ENCODE measurements at regions not wholly inside any gene's neighbourhood (a gene's known extent, or its start where the extent isn't known, plus 50 kb on each side); places are given as distances from the start of the nearest gene placed in this dataset.

DNA sequence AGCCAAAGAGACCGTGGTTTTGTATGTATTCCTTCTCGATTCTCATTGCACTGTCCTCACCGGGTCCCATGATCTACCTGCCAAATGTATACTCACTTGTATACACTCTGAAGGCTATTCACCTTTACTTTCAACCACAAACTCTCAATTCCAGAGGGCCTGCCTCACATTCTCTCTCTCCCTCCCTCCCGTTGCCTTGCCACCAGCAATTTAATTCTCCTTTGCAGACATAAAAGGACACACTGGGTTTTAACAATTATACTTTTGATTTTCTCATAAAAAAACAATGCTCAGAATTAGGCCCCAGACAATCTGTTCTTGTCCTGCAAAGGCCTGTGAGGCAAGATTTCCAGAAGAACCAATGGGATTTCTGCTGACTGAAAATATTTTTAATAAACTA lies 265.1 kb upstream of the PSMD7 start:
- Histone ChIP-seq H3K4me1 (no peaks in the 10 kb centered on the region), H3K9me3 (no peaks in the 10 kb centered on the region), H3K4me3 (no peak overlapping the region), H3K27me3 (no peaks in the 10 kb centered on the region), H3K27ac (no peak overlapping the region), H3K36me3 (no peaks in the 10 kb centered on the region)
- 80 to 83% methylated on average over 4 of the region's 4 CpGs for WGBS, 2 donors
- TF ChIP-seq EP300 (IDR thresholded peaks at IDR 0.05) (no peak), POLR2A (IDR thresholded peaks at IDR 0.05) (no peak)
- TF ChIP-seq, protein P1, sequence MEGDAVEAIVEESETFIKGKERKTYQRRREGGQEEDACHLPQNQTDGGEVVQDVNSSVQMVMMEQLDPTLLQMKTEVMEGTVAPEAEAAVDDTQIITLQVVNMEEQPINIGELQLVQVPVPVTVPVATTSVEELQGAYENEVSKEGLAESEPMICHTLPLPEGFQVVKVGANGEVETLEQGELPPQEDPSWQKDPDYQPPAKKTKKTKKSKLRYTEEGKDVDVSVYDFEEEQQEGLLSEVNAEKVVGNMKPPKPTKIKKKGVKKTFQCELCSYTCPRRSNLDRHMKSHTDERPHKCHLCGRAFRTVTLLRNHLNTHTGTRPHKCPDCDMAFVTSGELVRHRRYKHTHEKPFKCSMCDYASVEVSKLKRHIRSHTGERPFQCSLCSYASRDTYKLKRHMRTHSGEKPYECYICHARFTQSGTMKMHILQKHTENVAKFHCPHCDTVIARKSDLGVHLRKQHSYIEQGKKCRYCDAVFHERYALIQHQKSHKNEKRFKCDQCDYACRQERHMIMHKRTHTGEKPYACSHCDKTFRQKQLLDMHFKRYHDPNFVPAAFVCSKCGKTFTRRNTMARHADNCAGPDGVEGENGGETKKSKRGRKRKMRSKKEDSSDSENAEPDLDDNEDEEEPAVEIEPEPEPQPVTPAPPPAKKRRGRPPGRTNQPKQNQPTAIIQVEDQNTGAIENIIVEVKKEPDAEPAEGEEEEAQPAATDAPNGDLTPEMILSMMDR (IDR thresholded peaks at IDR 0.05), result no peak
- no peak for DNase-seq (ENCODE audit: low spot score in 2 of 2)

- no peaks in the 10 kb centered on the region for H3K36me3 ChIP-seq
- TF ChIP-seq EP300 (IDR thresholded peaks at IDR 0.05) (no peak), POLR2A (IDR thresholded peaks at IDR 0.05) (no peak)
- TF ChIP-seq, protein P1 (IDR thresholded peaks at IDR 0.05), result no peak
- no peaks in the 10 kb centered on the region for H3K4me1 ChIP-seq
- 47 to 58% methylated on average over 10 of the region's 10 CpGs for WGBS, 2 donors
- no peaks in the 10 kb centered on the region for H3K27me3 ChIP-seq
- H3K27ac ChIP-seq, result no peak overlapping the region
- no peaks in the 10 kb centered on the region for H3K9me3 ChIP-seq
- DNase-seq (ENCODE audit: low spot score in 2 of 2), result no peak
- no peak overlapping the region for H3K4me3 ChIP-seq
Measured at GRCh38 chr16:74030000-74030706, 266.5 kb upstream of the PSMD7 start.

- TF ChIP-seq, protein P1 (IDR thresholded peaks at IDR 0.05), result no peak
- no peak for TF ChIP-seq POLR2A (IDR thresholded peaks at IDR 0.05)
- TF ChIP-seq EP300 (IDR thresholded peaks at IDR 0.05), result no peak
- Histone ChIP-seq H3K4me3 (no peak overlapping the region), H3K27me3 (no peaks in the 10 kb centered on the region), H3K9me3 (no peaks in the 10 kb centered on the region), H3K4me1 (no peaks in the 10 kb centered on the region), H3K36me3 (no peaks in the 10 kb centered on the region), H3K27ac (no peak overlapping the region)
- 74 to 81% methylated on average over 9 of the region's 9 CpGs for WGBS, 2 donors
- no peak for DNase-seq (ENCODE audit: low spot score in 2 of 2)
Measured at GRCh38 chr16:74029115-74029792, 267.4 kb upstream of the PSMD7 start.

GRCh38 chr16:74026373-74027281 lies 270.0 kb upstream of the PSMD7 start:
- Histone ChIP-seq H3K27me3 (no peaks in the 10 kb centered on the region), H3K9me3 (no peaks in the 10 kb centered on the region), H3K27ac (no peak overlapping the region), H3K4me3 (no peak overlapping the region), H3K4me1 (no peaks in the 10 kb centered on the region), H3K36me3 (no peaks in the 10 kb centered on the region)
- TF ChIP-seq, protein P1 (IDR thresholded peaks at IDR 0.05), result no peak
- TF ChIP-seq EP300 (IDR thresholded peaks at IDR 0.05) (no peak), POLR2A (IDR thresholded peaks at IDR 0.05) (no peak)
- DNase-seq (ENCODE audit: low spot score in 2 of 2), result no peak
- whole genome bisulfite sequencing, 2 donors, result 37 to 45% methylated on average over 6 of the region's 6 CpGs

All from tibial nerve (tissue), 4 donors.